PC-9 (cell line): ENCODE measurements at regions not wholly inside any gene's neighbourhood (a gene's known extent, or its start where the extent isn't known, plus 50 kb on each side); places are given as distances from the start of the nearest gene placed in this dataset.
"Not testable (repeated sequence)": the region's sequence is repeated elsewhere in the genome, so short reads cannot be mapped to it uniquely, and the experiment has no call there.

Experiments used
- EZH2 ChIP-seq: fragments of 200-600 bp; sonication (generic); IDR thresholded peaks from 2 replicates; pipeline ENCODE4 v1.8.0; 2017; ENCODE audit warnings: antibody characterized with exemption, low read depth
- TF ChIP-seq, protein P1 (sequence below): fragments of 200-600 bp; sonication (generic); conservative IDR thresholded peaks from 2 replicates; pipeline ENCODE4 v1.6.1; 2017; ENCODE audit warnings: mixed run types, antibody characterized with exemption, mild to moderate bottlenecking, moderate library complexity

DNA sequence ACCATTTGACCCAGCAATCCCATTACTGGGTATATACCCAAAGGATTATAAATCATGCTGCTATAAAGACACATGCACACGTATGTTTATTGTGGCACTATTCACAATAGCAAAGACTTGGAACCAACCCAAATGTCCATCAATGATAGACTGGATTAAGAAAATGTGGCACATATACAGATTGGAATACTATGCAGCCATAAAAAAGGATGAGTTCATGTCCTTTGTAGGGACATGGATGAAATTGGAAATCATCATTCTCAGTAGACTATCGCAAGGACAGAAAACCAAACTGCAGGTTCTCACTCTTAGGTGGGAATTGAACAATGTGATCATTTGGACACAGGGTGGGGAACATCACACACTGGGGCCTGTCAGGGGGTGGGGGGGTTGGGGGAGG, 157.5 kb upstream of the RMP24 start:
- TF ChIP-seq, protein P1, sequence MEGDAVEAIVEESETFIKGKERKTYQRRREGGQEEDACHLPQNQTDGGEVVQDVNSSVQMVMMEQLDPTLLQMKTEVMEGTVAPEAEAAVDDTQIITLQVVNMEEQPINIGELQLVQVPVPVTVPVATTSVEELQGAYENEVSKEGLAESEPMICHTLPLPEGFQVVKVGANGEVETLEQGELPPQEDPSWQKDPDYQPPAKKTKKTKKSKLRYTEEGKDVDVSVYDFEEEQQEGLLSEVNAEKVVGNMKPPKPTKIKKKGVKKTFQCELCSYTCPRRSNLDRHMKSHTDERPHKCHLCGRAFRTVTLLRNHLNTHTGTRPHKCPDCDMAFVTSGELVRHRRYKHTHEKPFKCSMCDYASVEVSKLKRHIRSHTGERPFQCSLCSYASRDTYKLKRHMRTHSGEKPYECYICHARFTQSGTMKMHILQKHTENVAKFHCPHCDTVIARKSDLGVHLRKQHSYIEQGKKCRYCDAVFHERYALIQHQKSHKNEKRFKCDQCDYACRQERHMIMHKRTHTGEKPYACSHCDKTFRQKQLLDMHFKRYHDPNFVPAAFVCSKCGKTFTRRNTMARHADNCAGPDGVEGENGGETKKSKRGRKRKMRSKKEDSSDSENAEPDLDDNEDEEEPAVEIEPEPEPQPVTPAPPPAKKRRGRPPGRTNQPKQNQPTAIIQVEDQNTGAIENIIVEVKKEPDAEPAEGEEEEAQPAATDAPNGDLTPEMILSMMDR, result not testable (repeated sequence)
- TF ChIP-seq EZH2, result not testable (repeated sequence)
